H1 (cell line): ENCODE measurements at regions not wholly inside any gene's neighbourhood (a gene's known extent, or its start where the extent isn't known, plus 50 kb on each side); places are given as distances from the start of the nearest gene placed in this dataset.

Experiments
- CTCF ChIA-PET: fragments of 300-600 bp; sonication (Branson Sonifier 250); formaldehyde crosslinking; loops from one replicate; lab custom pipeline; 2021; ENCODE audit not compliant: partially characterized antibody; lab: Charles Lee
- POLR2A ChIA-PET: fragments of 300-600 bp; sonication (Branson Sonifier 250); formaldehyde crosslinking; loops from one replicate; lab custom pipeline; 2021; ENCODE audit warnings: inconsistent platforms; ENCODE audit not compliant: partially characterized antibody; lab: Charles Lee
- DNase-seq, 2 experiments: peaks; one replicate each; pipeline versions ENCODE4 v3.0.0 to v3.0.0-alpha.2; 2010 to 2022; ENCODE audit warnings: low spot score in 2 of 2, low read depth in 1 of 2, mixed read lengths in 1 of 2
- FAIRE-seq: peaks from 2 replicates; lab custom pipeline; 2011; peaks lifted over from hg19 to GRCh38; lab: Jason Lieb, UNC
- H2AFZ ChIP-seq: 2 replicates; pipeline ENCODE4 v1.8.1; 2012; ENCODE audit warnings: low read length, inconsistent platforms
- H2AK5ac ChIP-seq: 2 replicates; pipeline ENCODE4 v1.6.1; 2013; ENCODE audit warnings: low read depth, low read length
- H2BK120ac ChIP-seq: replicated peaks from 2 replicates; pipeline ENCODE3; 2013; ENCODE audit warnings: low read depth, low read length, inconsistent platforms
- H2BK12ac ChIP-seq: 2 replicates; pipeline ENCODE4 v1.6.1; 2013; ENCODE audit warnings: low read depth, low read length
- H2BK15ac ChIP-seq: 2 replicates; pipeline ENCODE4 v1.6.1; 2013; ENCODE audit warnings: low read length
- H2BK20ac ChIP-seq: 2 replicates; pipeline ENCODE4 v1.6.1; 2013; ENCODE audit warnings: low read length
- H2BK5ac ChIP-seq: 2 replicates; pipeline ENCODE4 v1.6.1; 2013; ENCODE audit warnings: low read depth, low read length
- H3K14ac ChIP-seq: 2 replicates; pipeline ENCODE4 v1.6.1; 2013; ENCODE audit warnings: inconsistent platforms; ENCODE audit not compliant: insufficient read length
- H3K18ac ChIP-seq: 2 replicates; pipeline ENCODE4 v1.6.1; 2013; ENCODE audit warnings: low read length; ENCODE audit errors: extremely low read depth
- H3K23ac ChIP-seq: 2 replicates; pipeline ENCODE4 v1.6.1; 2013; ENCODE audit warnings: inconsistent platforms; ENCODE audit not compliant: insufficient read length
- H3K23me2 ChIP-seq: 2 replicates; pipeline ENCODE4 v1.6.1; 2013; ENCODE audit warnings: low read depth, low read length
- H3K27ac ChIP-seq: 2 replicates; pipeline ENCODE4 v1.6.1; 2011; ENCODE audit warnings: low read depth, low read length, inconsistent platforms
- H3K27me3 ChIP-seq, 4 experiments: replicated peaks in 1 of 4; 1 replicate in 1 of 4; 2 replicates in 3 of 4; pipeline versions ENCODE4 v1.6.1 to v1.8.1; 2011 to 2013; ENCODE audit warnings: low read length in 3 of 4, mild to moderate bottlenecking in 3 of 4, inconsistent platforms in 2 of 4, mixed read lengths in 2 of 4, moderate library complexity in 1 of 4; ENCODE audit not compliant: control insufficient read depth in 3 of 4, insufficient read depth in 3 of 4; ENCODE audit errors: extremely low read depth in 1 of 4
- H3K36me3 ChIP-seq, 4 experiments: 2 replicates each; pipeline versions ENCODE4 v1.6.1 to v1.8.1; 2011 to 2013; ENCODE audit warnings: mild to moderate bottlenecking in 4 of 4, low read length in 3 of 4, moderate library complexity in 2 of 4, control low read depth in 1 of 4, inconsistent platforms in 1 of 4; ENCODE audit not compliant: insufficient read depth in 4 of 4, control insufficient read depth in 2 of 4
- H3K4ac ChIP-seq: replicated peaks from 2 replicates; pipeline ENCODE3; 2013; ENCODE audit warnings: low read length, low read depth, mixed read lengths, inconsistent platforms; ENCODE audit not compliant: insufficient read length
- H3K4me1 ChIP-seq, 4 experiments: replicated peaks in 1 of 4; 1 replicate in 1 of 4; 2 replicates in 3 of 4; pipeline versions ENCODE4 v1.6.1 to v1.8.1; 2011 to 2013; ENCODE audit warnings: low read length in 3 of 4, inconsistent platforms in 2 of 4, mixed read lengths in 1 of 4; ENCODE audit not compliant: insufficient read depth in 4 of 4, control insufficient read depth in 3 of 4
- H3K4me2 ChIP-seq, 2 experiments: 2 replicates each; pipeline versions ENCODE4 v1.6.1 to v1.8.1; 2011 to 2013; ENCODE audit warnings: low read depth in 2 of 2, low read length in 2 of 2, control low read depth in 1 of 2, inconsistent platforms in 1 of 2, mild to moderate bottlenecking in 1 of 2; ENCODE audit not compliant: insufficient read depth in 1 of 2
- H3K4me3 ChIP-seq, 4 experiments: fragments of 200-600, 300-600 bp in 1 of 4; sonication (generic), shearing (Covaris generic), sonication (Bioruptor Twin) in 1 of 4; 2 replicates each; pipeline versions ENCODE4 v1.5.1 to v1.8.1; 2011 to 2016; ENCODE audit warnings: low read length in 4 of 4, low read depth in 3 of 4, control low read depth in 2 of 4, inconsistent platforms in 2 of 4, mild to moderate bottlenecking in 2 of 4, mixed read lengths in 1 of 4, moderate library complexity in 1 of 4; ENCODE audit not compliant: insufficient read depth in 2 of 4; ENCODE audit errors: extremely low read depth in 1 of 4
- H3K56ac ChIP-seq: replicated peaks from 2 replicates; pipeline ENCODE3; 2013; ENCODE audit warnings: low read depth, mild to moderate bottlenecking, mixed read lengths, low read length, inconsistent platforms; ENCODE audit not compliant: insufficient read length
- H3K79me1 ChIP-seq: 2 replicates; pipeline ENCODE4 v1.6.1; 2013; ENCODE audit warnings: low read depth, low read length, control low read depth
- H3K79me2 ChIP-seq, 2 experiments: 2 replicates each; pipeline versions ENCODE4 v1.6.1 to v1.8.1; 2012 to 2013; ENCODE audit warnings: low read length in 2 of 2, mild to moderate bottlenecking in 2 of 2, inconsistent platforms in 1 of 2; ENCODE audit not compliant: insufficient read depth in 2 of 2, control insufficient read depth in 1 of 2
- H3K9ac ChIP-seq, 4 experiments: replicated peaks in 1 of 4; 1 replicate in 1 of 4; 2 replicates in 3 of 4; pipeline versions ENCODE4 v1.6.1 to v1.8.1; 2011 to 2013; ENCODE audit warnings: low read depth in 3 of 4, low read length in 3 of 4, control low read depth in 2 of 4, mild to moderate bottlenecking in 2 of 4, moderate library complexity in 2 of 4, inconsistent platforms in 1 of 4; ENCODE audit errors: extremely low read depth in 1 of 4
- H3K9me3 ChIP-seq, 2 experiments: 2 replicates each; pipeline versions ENCODE4 v1.6.1 to v1.8.1; 2012 to 2013; ENCODE audit warnings: mild to moderate bottlenecking in 2 of 2, moderate library complexity in 2 of 2, control low read depth in 1 of 2, inconsistent platforms in 1 of 2, low read depth in 1 of 2, low read length in 1 of 2, mixed read lengths in 1 of 2; ENCODE audit not compliant: insufficient read depth in 2 of 2
- H4K20me1 ChIP-seq, 2 experiments: replicated peaks in 1 of 2; 2 replicates each; pipeline versions ENCODE3 to v1.8.1; 2011 to 2013; ENCODE audit warnings: inconsistent platforms in 2 of 2, low read length in 2 of 2, mild to moderate bottlenecking in 1 of 2; ENCODE audit not compliant: insufficient read depth in 2 of 2, control insufficient read depth in 1 of 2
- H4K5ac ChIP-seq: 2 replicates; pipeline ENCODE4 v1.6.1; 2013; ENCODE audit warnings: low read length, low read depth, mixed read lengths, inconsistent platforms; ENCODE audit not compliant: insufficient read length
- H4K8ac ChIP-seq: 2 replicates; pipeline ENCODE4 v1.8.0; 2013; ENCODE audit warnings: mild to moderate bottlenecking, moderate library complexity, low read length, inconsistent platforms; ENCODE audit not compliant: insufficient read depth; ENCODE audit errors: extremely low read depth
- H4K91ac ChIP-seq: replicated peaks from 2 replicates; pipeline ENCODE3; 2013; ENCODE audit warnings: low read length, mixed read lengths, inconsistent platforms; ENCODE audit not compliant: insufficient read length
- ATF2 ChIP-seq: IDR thresholded peaks from 2 replicates; pipeline ENCODE4 v1.6.1; 2012; ENCODE audit warnings: low read length, inconsistent platforms
- BACH1 ChIP-seq: IDR thresholded peaks from 2 replicates; pipeline ENCODE4 v1.6.1; 2012; ENCODE audit warnings: low read length, improper control_type of control experiment
- BRCA1 ChIP-seq: IDR thresholded peaks from 2 replicates; pipeline ENCODE4 v1.6.1; 2012; ENCODE audit warnings: low read depth, low read length, improper control_type of control experiment
- GABPA ChIP-seq: IDR thresholded peaks from 2 replicates; pipeline ENCODE4 v1.6.1; 2011; ENCODE audit warnings: mild to moderate bottlenecking, low read length, moderate library complexity, borderline replicate concordance; ENCODE audit not compliant: insufficient read depth
- KDM4A ChIP-seq: IDR thresholded peaks from one replicate; pipeline ENCODE4 v1.7.1; 2012; ENCODE audit warnings: low read depth, mild to moderate bottlenecking, moderate library complexity, low read length, inconsistent platforms; ENCODE audit not compliant: severe bottlenecking
- KDM5A ChIP-seq: fragments of 200-600 bp; IDR thresholded peaks from 2 replicates; pipeline ENCODE4 v1.7.1; 2012; ENCODE audit warnings: mild to moderate bottlenecking, low read length, inconsistent platforms, mixed read lengths
- RBBP5 ChIP-seq: IDR thresholded peaks from 2 replicates; pipeline ENCODE4 v1.7.1; 2012; ENCODE audit warnings: low read depth, mild to moderate bottlenecking, inconsistent platforms, low read length, moderate library complexity, borderline replicate concordance
- RFX5 ChIP-seq: IDR thresholded peaks from 2 replicates; pipeline ENCODE4 v1.6.1; 2011; ENCODE audit warnings: low read depth, low read length, improper control_type of control experiment, borderline replicate concordance
- SIRT6 ChIP-seq: IDR thresholded peaks from one replicate; pipeline ENCODE4 v1.7.1; 2012; ENCODE audit warnings: low read length, inconsistent platforms
- SP4 ChIP-seq: IDR thresholded peaks from 2 replicates; pipeline ENCODE4 v1.6.1; 2012; ENCODE audit warnings: low read length, inconsistent platforms
- TBP ChIP-seq: IDR thresholded peaks from 2 replicates; pipeline ENCODE4 v1.6.1; 2011; ENCODE audit warnings: low read depth, low read length, improper control_type of control experiment
- USF2 ChIP-seq: IDR thresholded peaks from 2 replicates; pipeline ENCODE4 v1.6.1; 2011; ENCODE audit warnings: low read length, improper control_type of control experiment
- ZNF274 ChIP-seq: IDR thresholded peaks from 2 replicates; pipeline ENCODE4 v1.7.0; 2012; ENCODE audit warnings: low read length, borderline replicate concordance; ENCODE audit errors: extremely low read depth
- WGBS, 2 experiments: shearing (Covaris generic) in 1 of 2; methylation state at CpG; one replicate each; pipeline versions ENCODE4 v1.1.6 to v1.1.7; 2013 to 2015; ENCODE audit warnings: low lambda C conversion rate in 2 of 2, mixed read lengths in 2 of 2, inconsistent platforms in 1 of 2, low coverage in 1 of 2, missing lambda C conversion rate in 1 of 2; ENCODE audit not compliant: insufficient replicate concordance in 2 of 2, insufficient coverage in 1 of 2, insufficient read length in 1 of 2; ENCODE audit errors: extremely low coverage in 1 of 2, missing lambda C conversion rate in 1 of 2; 5-methylcytosine and 5-hydroxymethylcytosine counted together

- FAIRE-seq (no peak), DNase-seq (no peak)
- H3K4me2 ChIP-seq = no peak overlapping the region
- H2BK120ac ChIP-seq = no peak overlapping the region
- no peaks in the 10 kb centered on the region for H3K79me1 ChIP-seq
- H2BK20ac ChIP-seq = no peak overlapping the region
- no peak overlapping the region for H3K9ac ChIP-seq
- no peak overlapping the region for H2BK12ac ChIP-seq
- no peak overlapping the region for H2AFZ ChIP-seq
- no peak overlapping the region for H2BK5ac ChIP-seq
- no peaks in the 10 kb centered on the region for H3K79me2 ChIP-seq
- no peak overlapping the region for H4K8ac ChIP-seq
- no peaks in the 10 kb centered on the region for H3K27me3 ChIP-seq
- H3K23me2 ChIP-seq = no peaks in the 10 kb centered on the region
- H2AK5ac ChIP-seq = no peak overlapping the region
- H3K4me3 ChIP-seq = no peak overlapping the region
- H2BK15ac ChIP-seq = no peak overlapping the region
- ChIA-PET POLR2A (no interaction called here), CTCF (no interaction called here)
- no peaks in the 10 kb centered on the region for H3K36me3 ChIP-seq
- H3K23ac ChIP-seq = no peak overlapping the region
- no peak overlapping the region for H4K5ac ChIP-seq
- H3K27ac ChIP-seq = no peak overlapping the region
- H3K14ac ChIP-seq = no peak overlapping the region
- no peak overlapping the region for H3K18ac ChIP-seq
- H3K9me3 ChIP-seq = no peaks in the 10 kb centered on the region
- H3K4ac ChIP-seq = no peak overlapping the region
- H4K20me1 ChIP-seq = no peaks in the 10 kb centered on the region
- peaks cover 0 to 2% (median 0%) of the 10 kb centered on the region in 4 experiments; a peak in 2 of 7 replicates for H3K4me1 ChIP-seq
- H4K91ac ChIP-seq = no peak overlapping the region
- WGBS, 2 experiments = 97% methylated on average over 2 of the region's 2 CpGs; no CpG with 5 or more reads in 1 of the 2 experiments
- H3K56ac ChIP-seq = no peak overlapping the region
- TF ChIP-seq ZNF274 (no peak), BACH1 (no peak), KDM4A (no peak), KDM5A (no peak), ATF2 (no peak), RBBP5 (no peak), BRCA1 (no peak), SP4 (no peak), RFX5 (no peak), TBP (no peak), SIRT6 (no peak), USF2 (no peak), GABPA (no peak)
These were observed 457.5 kb upstream of the ARID1B start for GRCh38 chr6:156319707-156320106.
